ENCODE measurements at regions not wholly inside any gene's neighbourhood (a gene's known extent, or its start where the extent isn't known, plus 50 kb on each side); places are given as distances from the start of the nearest gene placed in this dataset.

DNA sequence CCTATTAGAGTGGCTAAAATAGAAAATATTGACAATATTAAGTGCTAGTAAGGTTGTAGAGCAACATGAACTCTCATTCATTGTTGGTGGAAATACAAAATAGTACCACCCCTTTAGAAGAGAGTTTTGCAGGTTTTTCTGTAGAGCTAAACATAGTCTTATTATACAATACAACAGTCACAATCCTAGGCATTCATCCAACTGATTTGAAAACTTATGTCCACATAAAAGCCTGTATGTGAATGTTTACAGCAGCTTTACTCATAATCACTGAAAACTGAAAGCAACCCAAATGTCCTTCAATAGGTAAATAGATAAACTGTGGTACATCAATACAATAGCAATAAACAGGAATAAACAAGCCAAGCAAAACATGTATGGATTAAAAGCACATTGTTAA lies 127.2 kb upstream of the PRNP start:
- DNase-seq (ENCODE audit: low read depth in 2 of 2), result no peak

DNA sequence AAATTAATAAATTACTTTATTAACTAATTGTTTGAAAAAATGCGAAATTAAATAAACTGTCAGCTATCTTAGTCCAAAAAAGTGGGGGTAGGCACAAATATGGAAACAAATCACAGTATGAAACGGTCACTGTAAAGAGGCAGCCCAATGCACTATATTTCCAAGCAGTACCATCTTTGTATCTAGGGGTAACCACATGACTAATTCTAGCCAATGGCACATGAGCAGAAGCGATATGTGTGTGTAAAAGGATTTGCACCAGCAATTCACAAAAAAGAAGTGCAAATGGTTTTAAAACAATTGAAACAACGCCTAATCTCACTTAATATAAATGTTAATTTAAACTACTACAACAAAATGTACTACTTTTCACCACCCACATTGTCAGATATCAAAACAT lies 129.5 kb upstream of the PRNP start:
- DNase-seq (ENCODE audit: low read depth in 2 of 2), result no peak

DNA sequence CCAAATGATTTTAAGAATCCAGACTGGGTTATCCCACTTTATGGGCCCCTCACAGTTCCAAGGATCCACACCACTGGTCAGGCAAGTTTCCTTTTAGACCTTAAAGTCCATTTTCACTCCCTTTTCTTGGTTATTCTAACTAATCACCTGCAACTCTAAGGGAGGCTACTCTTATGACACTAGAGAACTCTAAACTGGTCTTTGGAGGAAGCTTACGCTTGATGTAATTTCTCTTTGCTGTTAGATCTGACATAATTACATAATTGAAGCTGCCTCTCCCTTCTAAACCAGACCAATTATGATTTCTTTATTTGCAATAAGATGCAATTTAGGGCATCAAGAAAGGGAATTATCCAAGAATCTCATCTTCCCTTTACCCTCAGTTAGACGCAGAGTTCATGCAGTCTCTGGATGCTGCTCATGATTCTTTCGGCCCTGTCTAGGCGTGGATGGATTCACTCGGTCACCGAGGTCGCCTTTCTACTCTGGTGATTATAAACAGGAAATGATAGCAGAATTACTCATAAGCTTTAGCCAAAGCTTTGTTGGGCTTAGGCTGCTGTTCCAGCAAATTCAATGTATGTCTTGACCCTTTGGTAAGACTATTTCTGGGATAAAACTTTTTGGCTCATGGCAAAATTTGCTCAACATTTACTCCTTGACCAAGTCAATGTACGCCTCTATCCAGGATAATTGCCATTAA lies 130.9 kb upstream of the PRNP start:
- no peak for DNase-seq (ENCODE audit: low read depth in 2 of 2)

DNA sequence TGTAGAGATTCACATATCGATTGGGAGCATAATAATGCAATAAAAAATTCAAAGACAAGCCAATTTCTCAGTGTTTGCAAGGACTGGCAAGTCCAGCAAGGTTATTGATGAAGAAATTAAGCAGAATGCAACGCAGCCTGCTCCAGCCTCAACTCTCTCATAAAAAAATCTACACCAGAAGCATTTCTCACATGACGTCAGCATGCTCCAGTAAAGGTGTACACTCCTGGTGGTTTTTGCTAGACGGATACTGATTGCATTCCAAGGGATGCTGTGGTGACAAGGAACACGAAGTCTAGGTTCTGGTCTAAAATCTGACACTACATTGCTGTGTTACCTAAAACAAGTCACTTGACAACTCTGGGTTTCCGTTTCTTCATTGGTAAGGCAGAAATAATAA lies 131.9 kb upstream of the PRNP start:
- DNase-seq (ENCODE audit: low read depth in 2 of 2), result no peak

DNA sequence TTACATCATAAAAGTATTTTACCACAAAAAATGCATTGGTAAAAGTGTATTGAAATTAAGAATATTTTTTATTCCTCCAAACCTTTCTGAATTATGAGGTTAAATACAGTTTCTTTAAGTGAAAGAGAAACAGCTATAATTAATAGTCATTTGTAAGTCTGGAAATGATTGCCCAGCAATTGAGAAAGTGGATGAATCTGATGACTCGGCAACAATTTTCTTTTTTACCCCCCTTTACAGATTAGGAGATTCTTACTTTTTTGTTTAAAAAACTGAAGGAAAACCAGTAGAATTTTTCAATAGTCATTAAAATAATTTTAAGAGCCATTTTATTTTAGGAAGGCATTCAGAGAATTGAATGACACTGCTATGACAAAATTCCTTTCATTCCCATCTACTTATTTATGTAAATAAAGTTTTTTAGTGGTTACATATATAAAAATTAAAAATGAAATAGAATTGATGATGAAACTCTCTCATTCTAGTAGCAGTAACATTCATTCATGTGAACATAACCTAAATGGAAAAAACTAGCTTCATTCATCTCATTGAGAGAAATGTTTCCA lies 134.1 kb upstream of the PRNP start:
- DNase-seq (ENCODE audit: low read depth in 2 of 2), result no peak

DNA sequence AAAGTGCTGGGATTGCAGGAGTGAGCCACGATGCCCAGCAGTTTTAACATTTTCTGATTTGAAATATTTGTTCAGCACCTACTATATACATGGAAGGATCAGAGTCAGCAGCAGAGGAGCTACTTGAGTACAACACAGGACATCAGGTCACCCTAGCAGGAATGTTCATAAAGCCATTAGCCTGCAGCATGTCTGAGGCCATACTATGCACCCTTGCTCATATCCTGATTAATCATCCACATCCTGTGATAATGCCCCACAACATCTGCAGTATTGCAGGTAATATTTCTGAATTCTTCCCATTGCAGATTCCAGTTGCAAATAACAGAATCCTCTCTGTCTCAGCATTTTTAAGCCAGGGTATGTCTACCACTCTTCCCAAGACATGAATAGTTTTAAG lies 135.5 kb upstream of the PRNP start:
- no peak for DNase-seq (ENCODE audit: low read depth in 2 of 2)

DNA sequence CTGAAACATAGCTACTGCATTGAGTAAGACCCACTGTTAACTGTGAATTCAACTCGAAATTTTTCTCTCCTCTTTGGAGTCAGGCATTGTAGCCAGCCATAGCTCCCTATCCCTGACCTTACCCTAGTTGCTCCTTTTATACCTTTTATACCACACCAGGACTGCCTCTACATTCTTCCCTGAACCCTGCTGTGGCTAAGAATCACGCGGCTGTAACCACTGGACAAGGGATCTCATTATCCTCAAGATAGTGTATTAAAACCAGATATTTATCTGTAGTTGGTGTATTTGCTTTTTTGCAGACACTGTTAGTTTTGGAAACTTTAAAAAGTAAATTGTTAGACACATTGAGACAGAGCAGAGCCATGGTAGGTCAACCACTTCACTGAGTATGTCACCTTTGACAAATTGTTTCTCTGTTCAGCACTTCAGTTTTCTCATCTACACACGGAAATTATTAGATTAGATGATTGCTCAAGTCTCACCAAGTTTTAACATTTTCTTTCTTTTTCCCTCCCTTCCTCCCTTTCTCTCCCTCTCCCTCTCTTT lies 136.5 kb upstream of the PRNP start:
- no peak for DNase-seq (ENCODE audit: low read depth in 2 of 2)

DNA sequence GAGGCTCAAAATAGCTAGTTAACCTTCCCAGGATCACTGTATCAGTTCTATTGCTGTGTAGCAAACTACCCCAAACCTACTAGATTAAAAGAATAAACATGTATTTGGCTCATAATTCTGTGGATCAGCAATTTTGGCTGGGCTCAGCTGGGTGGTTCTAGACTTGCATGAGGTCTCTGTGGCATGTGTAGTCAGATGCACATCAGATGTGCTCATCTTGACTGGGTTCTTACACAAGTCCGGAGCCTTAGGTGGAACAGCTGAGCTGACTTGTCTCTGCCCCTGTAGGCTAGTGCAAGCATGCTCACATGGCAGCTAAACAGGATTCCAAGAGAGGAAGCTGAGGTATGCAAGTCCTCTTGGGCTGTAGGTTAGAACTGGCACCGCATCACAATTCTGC lies 137.7 kb upstream of the PRNP start:
- DNase-seq (ENCODE audit: low read depth in 2 of 2), result no peak

DNA sequence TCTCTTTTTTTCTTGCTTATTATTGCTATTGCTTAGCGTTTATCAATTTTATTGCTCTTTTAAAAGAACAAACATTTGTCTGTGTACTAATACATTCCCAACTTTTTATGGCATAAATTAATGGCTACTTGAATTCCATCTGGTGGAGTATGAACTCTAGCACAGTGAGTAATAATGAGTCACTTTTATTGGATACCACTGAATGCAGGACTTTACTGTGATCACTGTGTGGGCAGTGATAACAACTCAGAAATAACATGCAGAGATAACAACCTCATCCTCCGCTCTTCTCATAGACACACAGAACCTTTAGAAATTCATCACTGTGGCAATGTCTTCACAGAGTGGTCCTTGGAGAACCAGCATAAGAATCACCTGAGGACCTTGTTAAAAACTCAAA lies 139.5 kb upstream of the PRNP start:
- DNase-seq (ENCODE audit: low read depth in 2 of 2), result no peak

DNA sequence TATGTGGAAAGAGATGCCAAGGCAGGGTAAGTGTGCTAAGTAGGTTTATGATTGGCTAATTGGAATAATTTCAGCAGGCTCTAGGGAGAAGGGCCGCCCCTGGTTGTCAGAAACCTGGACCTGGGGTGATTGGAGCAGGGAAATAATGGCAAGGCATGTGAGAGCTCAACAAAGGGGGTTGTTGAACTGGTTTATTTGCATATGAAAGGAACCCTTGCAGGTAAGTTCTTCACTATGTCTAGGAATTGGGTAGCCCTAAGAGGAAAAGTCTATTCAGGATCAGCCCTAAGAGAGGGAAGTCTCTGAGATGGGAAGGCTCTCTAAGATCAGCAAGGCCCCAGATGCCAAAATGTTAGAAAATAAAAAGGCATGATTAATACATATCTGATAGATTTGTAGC lies 139.9 kb upstream of the PRNP start:
- no peak for DNase-seq (ENCODE audit: low read depth in 2 of 2)

DNA sequence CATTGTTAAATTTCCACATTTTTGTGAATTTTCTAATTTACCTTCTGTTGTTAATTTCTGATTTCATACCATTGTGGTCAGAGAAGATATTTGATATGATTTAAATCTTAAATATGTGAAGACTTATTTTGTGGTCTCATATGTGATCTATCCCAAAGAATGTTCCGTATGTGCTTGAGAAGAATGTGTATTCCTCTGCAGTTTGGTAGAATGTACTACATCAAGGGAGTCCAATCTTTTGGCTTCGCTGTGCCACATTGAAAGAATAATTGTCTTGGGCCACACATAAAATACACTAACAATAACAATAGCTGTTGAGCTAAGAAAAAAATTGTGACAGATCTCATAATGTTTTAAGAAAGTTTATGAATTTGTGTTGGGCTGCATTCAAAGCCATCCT lies 140.7 kb upstream of the PRNP start:
- no peak for DNase-seq (ENCODE audit: low read depth in 2 of 2)

DNA sequence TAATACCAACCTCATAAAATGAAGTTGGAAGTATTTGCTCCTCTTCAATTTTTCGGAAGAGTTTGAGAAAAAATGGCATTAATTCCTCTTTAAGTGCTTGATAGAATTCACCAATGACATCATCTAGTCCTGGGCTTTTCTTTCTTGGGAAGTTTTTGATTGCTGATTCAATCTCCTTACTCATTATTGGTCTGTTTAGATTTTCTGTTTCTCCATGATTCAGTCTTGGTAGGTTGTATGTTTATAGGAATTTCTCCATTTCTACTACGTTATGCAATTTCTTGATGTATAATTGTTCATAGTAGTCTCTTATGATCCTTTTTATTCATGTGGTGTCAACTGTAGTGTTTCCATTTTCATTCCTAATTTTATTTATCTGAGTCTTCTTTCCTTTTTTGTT lies 141.5 kb upstream of the PRNP start:
- no peak for DNase-seq (ENCODE audit: low read depth in 2 of 2)

DNA sequence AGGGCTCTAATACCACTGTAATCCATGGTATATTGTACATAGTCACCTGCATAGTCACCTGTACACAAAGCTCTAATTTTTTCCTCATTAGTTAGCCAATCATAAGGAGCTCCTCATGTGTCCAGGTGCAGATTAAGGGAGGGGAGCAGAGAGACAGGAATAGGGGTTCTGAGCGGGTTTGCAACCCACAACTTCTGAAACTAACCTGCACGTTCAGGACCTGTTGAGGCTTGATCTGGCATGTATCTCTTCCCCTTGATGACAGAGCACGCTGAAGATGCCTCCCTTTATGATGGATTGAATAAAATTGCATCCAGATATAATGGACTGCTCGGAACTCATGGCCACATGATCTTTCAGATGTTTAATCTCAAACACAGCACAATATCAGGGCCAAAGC lies 144.0 kb upstream of the PRNP start:
- DNase-seq (ENCODE audit: low read depth in 2 of 2), result no peak

DNA sequence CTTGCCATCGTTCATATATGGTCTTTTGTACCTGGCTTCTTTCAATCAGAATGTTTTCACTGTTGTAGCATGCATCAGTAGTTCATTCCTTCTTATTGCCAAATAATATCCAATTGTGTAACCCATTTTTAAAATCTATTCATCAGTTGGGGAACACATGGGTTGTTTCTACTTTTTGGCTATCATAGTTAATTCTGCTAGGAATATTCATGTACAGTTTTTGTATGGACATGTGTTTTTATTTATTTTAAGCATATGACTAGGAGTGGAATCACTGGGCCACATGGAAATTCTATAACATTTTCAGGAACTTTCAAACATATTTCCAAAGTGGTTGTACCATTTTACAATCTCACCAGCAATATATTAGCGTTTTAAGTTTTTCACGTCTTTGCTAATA lies 151.9 kb upstream of the PRNP start:
- no peak for DNase-seq (ENCODE audit: low read depth in 2 of 2)

DNA sequence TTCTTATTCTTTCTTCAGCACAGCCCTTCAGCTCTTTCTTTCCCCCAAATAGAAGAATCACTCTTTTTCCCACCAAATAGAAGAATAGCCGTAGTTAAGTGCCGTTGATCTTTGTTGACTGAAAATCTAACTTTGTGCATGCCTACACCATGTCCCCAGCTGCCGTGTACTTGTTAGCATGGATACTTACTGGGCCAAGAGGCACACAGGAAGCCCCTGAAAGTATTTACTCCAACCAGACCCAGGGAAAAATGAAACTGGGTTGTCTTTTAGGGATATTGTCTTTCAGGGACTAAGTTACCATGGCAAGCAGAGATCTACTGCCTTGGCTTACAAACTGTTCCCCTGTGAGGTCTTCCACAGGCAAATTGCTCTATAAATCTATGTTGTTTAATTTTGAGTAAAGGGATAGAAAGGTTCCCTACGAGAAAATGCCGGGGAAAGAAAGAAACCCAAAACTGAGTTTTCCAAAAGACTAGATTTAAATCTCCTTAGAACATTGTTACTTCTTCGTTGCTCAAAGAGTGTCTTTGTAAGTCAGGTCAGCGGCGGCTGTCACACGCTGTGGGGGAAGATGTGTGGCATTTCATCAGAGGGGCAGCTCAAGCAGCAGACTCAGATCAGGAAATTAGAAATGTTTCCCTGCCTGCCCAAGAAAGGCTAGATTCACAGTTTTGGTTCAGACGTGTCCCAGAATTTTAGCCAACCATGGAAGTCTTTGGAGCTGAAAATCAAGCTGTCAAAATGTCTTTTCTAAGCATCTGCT lies 152.7 kb upstream of the PRNP start:
- no peak for DNase-seq (ENCODE audit: low read depth in 2 of 2)

DNA sequence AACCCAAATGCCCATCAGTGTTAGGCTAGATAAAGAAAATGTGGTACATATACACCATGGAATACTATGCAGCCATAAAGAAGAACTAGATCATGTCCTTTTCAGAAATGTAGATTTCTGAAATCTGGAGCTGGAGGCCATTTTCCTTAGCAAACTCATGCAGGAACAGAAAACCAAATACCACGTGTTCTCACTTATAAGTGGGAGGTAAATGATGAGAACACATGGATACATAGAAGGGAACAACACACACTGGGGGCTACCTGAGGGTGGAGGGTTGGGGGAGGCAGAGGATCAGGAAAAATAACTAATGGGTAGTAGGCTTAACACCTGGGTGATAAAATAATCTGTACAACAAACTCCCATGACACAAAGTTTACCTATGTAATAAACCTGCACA lies 153.5 kb upstream of the PRNP start:
- DNase-seq (ENCODE audit: low read depth in 2 of 2), result no peak

DNA sequence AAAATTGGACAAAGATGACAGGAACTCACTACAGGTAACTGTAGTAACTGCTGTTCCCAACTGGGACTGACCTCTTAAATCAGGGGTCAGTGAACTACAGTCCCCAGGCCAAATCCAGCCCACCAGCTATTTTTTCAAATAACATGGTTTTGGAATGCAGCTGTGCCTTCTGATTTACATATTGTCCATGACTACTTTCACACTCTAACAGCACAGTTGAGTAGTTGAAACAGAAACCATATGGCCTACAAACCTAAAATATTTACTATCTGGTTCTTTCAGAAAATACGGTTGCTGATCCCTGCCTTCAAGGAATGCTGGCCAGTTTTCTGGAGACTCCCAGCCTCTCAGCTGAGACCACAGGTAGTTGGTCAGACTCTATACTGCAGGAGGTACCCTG lies 161.5 kb upstream of the PRNP start:
- DNase-seq (ENCODE audit: low read depth in 2 of 2), result no peak

DNA sequence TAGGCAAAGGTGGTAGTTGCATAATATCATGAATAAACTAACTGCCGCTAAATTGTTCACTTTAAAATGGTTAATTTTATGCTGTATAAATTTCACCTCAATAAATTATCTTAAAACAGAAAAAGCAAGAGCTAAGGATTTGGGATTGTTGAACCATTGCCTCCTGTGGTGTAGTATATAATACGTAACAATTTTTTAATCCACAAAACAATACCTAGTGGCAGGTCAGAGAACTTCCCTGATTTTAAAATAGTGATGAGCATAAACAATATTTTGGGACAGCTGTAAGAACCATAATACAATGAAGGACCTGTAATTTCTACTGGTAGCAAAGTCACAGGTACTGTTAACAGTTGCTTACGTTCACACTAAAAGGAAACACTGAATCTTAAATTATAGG lies 161.9 kb upstream of the PRNP start:
- DNase-seq (ENCODE audit: low read depth in 2 of 2), result no peak

DNA sequence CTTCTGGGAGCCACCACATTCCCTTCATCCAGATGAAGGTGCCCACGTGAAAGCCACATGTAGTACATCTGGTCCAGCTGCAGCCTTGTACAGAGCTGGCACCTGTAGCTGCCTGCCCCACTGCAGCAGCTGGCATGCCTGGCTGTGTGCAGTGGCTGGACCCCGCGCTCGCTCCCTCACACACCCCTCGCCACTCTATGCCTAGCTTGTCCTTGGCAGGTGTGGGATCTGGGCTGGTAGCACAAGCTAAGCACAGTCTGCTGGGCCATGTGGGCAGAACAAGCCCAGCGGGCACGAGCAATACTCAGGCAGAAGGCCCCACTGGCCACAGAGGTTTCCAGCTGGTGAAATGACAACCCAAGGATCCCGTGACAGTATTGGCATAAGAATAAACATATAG lies 163.9 kb upstream of the PRNP start:
- no peak for DNase-seq (ENCODE audit: low read depth in 2 of 2)

DNA sequence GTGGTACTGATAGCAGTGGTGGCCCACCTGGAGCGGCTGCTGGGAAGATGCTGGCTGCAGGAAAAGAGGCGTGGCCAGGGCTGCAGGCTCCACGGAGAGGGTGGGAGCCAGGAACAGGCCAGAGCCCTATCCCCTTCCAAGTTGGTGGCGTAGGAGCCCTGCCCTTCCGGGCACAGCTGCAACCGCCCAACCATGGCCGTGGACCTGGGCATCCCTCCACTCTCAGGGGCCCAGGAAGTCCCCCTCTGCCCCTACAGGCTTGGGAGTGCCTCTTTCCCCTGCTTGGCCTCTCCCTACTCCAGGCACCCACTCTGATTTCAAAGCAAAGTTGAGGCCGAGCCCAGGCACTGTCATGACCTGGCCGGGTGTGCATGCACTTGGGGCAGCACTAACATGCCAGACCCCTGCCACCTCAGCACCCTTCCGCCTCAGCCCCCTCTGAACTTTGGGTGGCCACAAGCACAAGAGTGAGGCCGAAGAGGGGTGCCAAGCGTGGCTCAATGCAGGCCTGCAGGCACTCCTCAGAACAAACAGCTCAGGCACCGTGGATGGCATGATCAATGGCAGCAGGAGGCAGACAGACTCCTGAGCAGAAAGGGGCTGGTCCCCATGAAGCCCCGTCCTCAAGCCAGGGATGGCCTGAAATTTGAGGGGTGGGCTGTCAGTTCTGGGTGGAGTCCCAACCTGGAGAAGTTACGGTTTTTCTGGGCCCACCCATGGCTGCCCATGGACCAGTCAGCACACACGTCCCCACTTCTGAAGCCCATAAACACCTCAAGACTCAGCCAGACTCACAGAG lies 164.9 kb upstream of the PRNP start:
- no peak for DNase-seq (ENCODE audit: low read depth in 2 of 2)

DNA sequence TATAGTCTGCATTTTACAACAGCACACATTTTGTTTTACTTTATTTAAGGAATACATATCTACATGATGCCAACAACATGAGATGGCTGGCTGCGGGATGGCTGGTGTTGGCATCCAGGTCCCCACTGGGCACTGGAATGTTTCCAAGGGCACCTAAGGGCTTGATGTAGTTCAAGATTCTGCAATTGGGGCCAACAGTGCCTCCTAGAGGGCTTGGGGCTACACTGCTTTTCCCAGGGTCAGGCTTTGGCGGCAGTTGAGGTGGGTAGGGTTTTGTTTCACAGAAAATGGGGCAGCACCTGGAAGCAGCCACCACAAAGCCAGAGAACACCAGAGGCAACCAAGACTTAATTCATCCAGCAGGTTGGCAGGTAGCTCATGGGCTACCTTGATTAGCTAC lies 166.7 kb upstream of the PRNP start:
- no peak for DNase-seq (ENCODE audit: low read depth in 2 of 2)

DNA sequence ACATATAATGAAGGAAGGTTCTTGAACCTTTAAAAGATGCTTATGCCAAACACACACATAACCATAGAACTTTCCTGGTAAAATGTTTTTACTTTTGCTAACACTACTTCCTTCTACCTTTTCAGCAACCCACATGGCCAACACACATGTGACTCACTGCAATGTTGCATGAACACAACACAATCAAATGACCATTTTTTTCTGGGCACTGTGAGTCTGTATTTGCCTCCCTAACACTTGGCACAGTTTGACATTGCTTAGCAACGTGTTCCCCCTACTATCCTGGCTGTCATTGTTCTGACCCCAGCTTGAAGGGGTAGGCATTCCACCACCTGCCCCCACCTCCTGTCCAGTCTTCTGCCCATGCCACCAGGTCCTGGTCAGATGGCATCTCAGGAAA lies 169.4 kb upstream of the PRNP start:
- DNase-seq (ENCODE audit: low read depth in 2 of 2), result no peak
